ENCODE measurements at regions not wholly inside any gene's neighbourhood (a gene's known extent, or its start where the extent isn't known, plus 50 kb on each side); places are given as distances from the start of the nearest gene placed in this dataset.

GRCh38 chr2:129302561-129303183, 676.8 kb upstream of the RAB6C start:
- no peak for DNase-seq (ENCODE audit: low read depth)

DNA sequence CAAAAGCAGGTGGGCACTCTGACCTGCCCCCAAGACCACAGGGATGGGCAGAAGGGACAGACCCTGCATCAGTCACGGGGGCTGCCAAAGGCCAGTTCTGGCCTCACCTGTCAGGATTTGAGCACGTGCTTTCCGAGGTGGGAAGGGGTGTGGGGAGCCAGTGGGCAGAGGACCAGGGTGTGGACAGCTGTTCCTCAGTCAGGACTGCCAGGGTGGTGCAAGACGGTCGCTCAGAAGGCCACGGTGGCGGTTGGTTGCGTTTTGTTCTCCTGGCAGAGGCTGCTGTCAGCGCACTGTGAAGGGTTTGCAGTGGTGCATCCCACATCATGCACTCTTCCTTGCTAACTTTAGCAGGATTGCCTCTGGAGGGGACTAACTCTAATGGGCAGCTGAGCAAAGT, 665.3 kb upstream of the RAB6C start:
- DNase-seq (ENCODE audit: low read depth), result no peak

DNA sequence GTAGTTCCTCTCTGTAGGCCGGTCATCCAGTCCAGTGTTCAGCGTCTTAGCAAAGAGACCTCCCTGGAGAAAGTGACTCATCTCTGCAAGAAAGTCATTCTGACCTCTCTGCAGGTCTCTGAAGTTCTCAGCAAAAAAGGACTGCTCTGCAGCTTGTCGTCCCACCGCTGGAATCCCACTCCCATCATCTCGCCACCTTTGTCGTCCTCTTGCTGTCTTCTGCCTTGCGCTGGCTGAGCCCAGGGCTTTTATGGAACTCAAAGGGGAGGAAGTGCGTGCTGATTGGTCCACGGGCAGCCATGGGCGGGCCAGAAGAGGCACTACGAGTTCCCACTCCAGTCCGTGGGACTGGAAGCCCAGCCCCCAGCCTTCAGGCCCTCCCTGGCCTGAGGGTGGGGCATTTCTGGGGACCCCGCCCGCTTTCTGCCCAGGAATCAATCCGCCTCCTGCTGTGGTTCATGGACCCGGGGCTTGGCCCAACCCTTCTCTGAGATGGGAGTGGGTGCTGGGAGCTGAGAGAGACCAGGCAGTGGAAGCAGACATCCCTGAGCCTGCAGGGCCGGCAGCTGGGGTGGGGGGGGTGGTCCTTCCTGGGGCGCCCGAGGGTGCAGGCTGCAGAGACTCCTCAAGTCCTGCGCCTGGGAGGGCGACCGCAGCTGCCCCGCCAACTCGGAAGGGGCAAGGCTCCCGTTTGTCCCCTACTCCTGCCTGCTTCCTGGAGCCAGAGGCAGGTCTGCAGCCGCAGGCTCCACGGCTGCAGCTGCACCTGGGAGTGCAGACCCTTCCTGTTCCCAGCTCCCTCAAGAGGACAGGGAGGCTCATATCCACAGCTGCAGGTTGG, 660.7 kb upstream of the RAB6C start:
- DNase-seq (ENCODE audit: low read depth), result no peak

DNA sequence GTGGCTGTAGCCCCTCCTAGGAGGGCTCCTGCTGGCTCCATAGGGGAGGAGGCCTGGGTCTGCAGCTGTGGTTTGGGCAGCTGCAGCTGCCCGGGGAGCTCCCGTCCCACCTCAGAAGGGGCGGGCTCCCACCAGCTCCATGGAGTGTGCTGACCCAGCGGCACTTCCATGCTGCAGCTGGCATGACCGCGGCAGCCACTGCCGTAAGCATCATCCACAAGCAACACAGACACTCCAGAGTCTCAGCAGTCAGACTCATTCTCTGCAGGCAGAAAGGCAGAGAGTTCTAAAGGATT, 660.1 kb upstream of the RAB6C start:
- no peak for DNase-seq (ENCODE audit: low read depth)

DNA sequence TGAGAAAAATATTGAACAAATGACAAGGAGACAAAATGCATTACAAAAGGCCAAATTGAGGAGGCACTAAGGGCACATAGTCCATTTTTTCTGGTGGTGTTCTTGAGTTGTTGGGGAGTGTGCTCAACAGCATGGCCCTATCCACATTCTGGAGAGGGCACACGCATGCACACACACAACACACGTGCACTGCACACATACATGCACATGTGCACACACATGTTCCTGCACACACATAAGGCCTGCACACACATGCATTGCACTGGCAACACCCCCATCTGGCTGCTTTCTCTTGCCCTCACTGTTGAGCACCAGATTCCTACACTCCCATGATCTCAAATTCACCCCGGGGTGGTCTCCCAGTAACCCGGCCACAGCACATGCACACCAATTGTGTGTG, 659.2 kb upstream of the RAB6C start:
- no peak for DNase-seq (ENCODE audit: low read depth)

- DNase-seq (ENCODE audit: low read depth), result no peak
These were observed 655.1 kb upstream of the RAB6C start for GRCh38 chr2:129324349-129324748.

- no peak for DNase-seq (ENCODE audit: low read depth)
These were observed 654.3 kb upstream of the RAB6C start for GRCh38 chr2:129325151-129325550.

DNA sequence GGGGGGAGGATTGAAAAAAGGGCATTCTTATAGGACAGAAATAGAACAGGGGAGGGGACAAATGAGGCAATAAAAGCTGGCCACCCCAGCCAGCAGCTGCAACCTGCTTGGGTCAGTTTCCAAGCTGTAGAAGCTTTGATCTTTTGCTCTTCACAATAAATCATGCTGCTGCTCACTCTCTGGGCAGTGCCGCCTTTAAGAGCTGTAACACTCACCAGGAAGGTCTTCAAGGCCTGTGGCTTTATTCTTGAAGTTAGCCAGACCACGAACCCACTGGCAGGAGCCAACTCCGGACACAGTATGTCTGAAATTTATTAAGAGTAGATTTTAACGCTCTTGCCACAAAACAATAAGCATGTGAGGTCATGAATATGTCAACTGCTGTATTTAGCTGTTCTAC, 649.9 kb upstream of the RAB6C start:
- no peak for DNase-seq (ENCODE audit: low read depth)

DNA sequence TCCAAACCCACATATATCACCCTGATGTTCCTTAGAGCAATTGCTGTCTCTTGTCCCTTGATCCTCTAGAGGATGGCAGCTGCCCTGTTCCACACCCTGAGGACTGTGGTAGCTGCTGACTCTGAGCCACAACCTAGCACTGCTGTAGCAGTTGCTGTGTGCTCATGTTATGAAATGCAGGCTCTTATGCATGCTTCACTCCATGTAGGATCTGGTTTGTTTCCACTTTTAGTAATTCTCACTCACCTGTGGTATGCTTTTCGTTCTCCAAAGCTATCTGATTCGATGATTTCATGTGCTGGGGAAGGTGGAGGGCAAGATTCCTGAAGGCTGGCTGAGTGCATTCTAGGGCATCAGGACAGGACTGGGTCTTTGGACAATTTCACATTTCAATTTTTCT, 649.0 kb upstream of the RAB6C start:
- no peak for DNase-seq (ENCODE audit: low read depth)

GRCh38 chr2:129331638-129332037, 647.8 kb upstream of the RAB6C start:
- DNase-seq (ENCODE audit: low read depth), result no peak

- DNase-seq (ENCODE audit: low read depth), result no peak
These were observed 645.3 kb upstream of the RAB6C start for GRCh38 chr2:129334128-129334527.

- no peak for DNase-seq (ENCODE audit: low read depth)
These were observed 644.6 kb upstream of the RAB6C start for GRCh38 chr2:129334696-129335410.

- no peak for DNase-seq (ENCODE audit: low read depth)
These were observed 643.2 kb upstream of the RAB6C start for GRCh38 chr2:129336276-129336675.

DNA sequence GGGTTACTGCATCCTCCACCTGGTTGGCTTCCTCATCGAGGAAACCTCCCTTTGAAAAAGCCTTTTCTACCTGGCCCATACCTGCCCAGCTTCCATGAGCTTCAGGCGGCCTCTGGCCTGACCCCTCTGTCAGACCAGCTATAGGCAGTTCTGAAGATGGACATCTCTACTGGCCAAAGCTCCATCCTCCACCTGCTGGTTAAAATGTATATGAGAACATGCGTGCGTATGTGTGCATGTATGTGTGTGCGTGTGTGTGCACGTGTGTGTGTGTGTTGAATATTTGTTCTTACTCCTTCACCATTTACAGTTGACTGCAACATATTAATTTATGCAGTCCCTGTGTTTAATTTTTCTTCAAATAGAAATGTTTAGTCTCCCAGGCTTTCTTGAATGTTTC, 642.4 kb upstream of the RAB6C start:
- no peak for DNase-seq (ENCODE audit: low read depth)

DNA sequence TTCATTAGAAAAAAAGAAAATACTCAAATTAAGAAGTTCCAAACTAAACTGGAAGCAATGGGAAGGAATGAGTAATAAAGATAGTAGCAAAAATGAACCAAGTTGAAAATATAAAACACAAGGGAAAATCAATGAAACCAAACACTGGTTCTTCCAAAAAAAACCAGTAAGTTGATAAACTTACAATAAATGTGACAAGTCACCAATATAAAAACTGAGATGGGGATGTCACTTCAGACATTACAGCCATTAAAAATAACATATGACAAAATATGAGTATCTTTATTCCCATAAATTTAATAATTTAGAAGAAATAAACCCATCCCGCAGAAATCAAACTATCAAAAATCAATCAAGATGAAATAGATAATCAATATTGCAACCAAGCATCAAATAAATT, 633.9 kb upstream of the RAB6C start:
- no peak for DNase-seq (ENCODE audit: low read depth)

- no peak for DNase-seq (ENCODE audit: low read depth)
These were observed 631.8 kb upstream of the RAB6C start for GRCh38 chr2:129347486-129348217.

- no peak for DNase-seq (ENCODE audit: low read depth)
These were observed 624.8 kb upstream of the RAB6C start for GRCh38 chr2:129354631-129355030.

- no peak for DNase-seq (ENCODE audit: low read depth)
These were observed 617.8 kb upstream of the RAB6C start for GRCh38 chr2:129361688-129362087.

DNA sequence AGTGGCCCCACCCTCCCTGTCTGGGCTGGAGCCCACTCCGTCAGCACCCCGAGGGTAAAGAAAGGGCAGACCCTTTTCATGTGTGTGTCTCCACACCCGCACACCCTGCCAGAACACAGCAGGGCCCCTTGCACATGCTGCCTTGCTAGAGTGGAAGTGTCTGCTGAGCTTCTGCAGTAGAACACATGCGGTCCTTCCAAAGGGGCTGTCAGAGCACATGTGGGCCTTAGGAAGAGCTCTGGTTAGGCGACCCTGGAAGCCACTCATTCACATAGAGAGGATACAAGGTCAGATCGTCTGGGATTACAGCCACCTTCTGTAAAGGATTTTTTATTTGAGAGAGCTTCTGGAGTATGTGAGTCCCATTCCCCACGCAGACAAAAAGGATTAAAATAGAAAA, 613.2 kb upstream of the RAB6C start:
- DNase-seq (ENCODE audit: low read depth), result no peak

- no peak for DNase-seq (ENCODE audit: low read depth)
These were observed 612.4 kb upstream of the RAB6C start for GRCh38 chr2:129367107-129367506.

DNA sequence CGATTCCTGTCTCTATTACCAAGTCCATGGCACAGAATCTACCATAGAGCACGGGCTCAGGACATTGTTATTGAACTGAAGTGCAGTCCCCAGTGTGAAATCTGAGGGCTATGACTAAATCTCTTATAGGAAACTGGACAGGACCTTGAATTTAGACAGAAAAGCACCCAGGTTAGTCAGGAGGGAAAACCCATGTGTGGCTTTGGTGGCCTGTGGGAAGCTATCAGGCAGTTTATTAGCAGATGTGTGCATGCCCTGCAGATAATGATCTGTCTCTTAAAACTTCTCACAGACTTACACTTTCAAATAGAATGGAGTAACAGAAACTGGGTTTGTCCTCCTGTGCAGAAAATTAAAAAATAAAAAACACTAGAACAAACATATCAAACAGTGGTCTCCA, 610.0 kb upstream of the RAB6C start:
- no peak for DNase-seq (ENCODE audit: low read depth)

- DNase-seq (ENCODE audit: low read depth), result no peak
These were observed 605.0 kb upstream of the RAB6C start for GRCh38 chr2:129374452-129374851.
